SK-N-SH (cell line): ENCODE measurements at regions not wholly inside any gene's neighbourhood (a gene's known extent, or its start where the extent isn't known, plus 50 kb on each side); places are given as distances from the start of the nearest gene placed in this dataset.

Experiments
- CTCF ChIA-PET: fragments of 300-600, 350-600 bp; formaldehyde crosslinking; extraction: SDS; loops from one replicate; lab custom pipeline; 2021; lab: Yijun Ruan, JAX
- POLR2A ChIA-PET: fragments of 350-600 bp; sonication (Branson Sonifier 250); formaldehyde crosslinking; extraction: SDS; loops from one replicate; lab custom pipeline; 2020; ENCODE audit warnings: antibody characterized with exemption, inconsistent platforms; lab: Yijun Ruan, JAX
- DNase-seq: peaks from one replicate; pipeline ENCODE4 v3.0.0; 2012
- H2AFZ ChIP-seq: fragments of 200-600 bp; sonication (generic); 2 replicates; pipeline ENCODE4 v1.8.1; 2016; ENCODE audit warnings: antibody characterized with exemption, mild to moderate bottlenecking, low read depth
- H3F3A ChIP-seq: fragments of 200-600 bp; sonication (generic); replicated peaks from 2 replicates; pipeline ENCODE3; 2016; ENCODE audit warnings: antibody characterized with exemption, mild to moderate bottlenecking; ENCODE audit not compliant: insufficient read depth
- H3K27ac ChIP-seq, 2 experiments: fragments of 200-500 bp in 1 of 2; fragments of 200-600 bp in 1 of 2; sonication (Bioruptor generic) in 1 of 2; sonication (generic), shearing (Covaris generic) in 1 of 2; 2 replicates each; pipeline versions ENCODE4 v1.5.1 to v1.6.1; 2014 to 2016; ENCODE audit warnings: low read depth in 2 of 2, inconsistent platforms in 1 of 2, low read length in 1 of 2, mild to moderate bottlenecking in 1 of 2, mixed read lengths in 1 of 2
- H3K27me3 ChIP-seq: fragments of 200-600 bp; sonication (generic), shearing (Covaris generic); 2 replicates; pipeline ENCODE4 v1.6.1; 2016; ENCODE audit warnings: mixed run types; ENCODE audit not compliant: insufficient read depth
- H3K36me3 ChIP-seq, 2 experiments: fragments of 200-500 bp in 1 of 2; fragments of 200-600 bp in 1 of 2; sonication (Bioruptor generic) in 1 of 2; sonication (generic) in 1 of 2; replicated peaks in 1 of 2; 2 replicates each; pipeline versions ENCODE3 to v1.5.1; 2014 to 2016; ENCODE audit warnings: low read length in 1 of 2, mild to moderate bottlenecking in 1 of 2; ENCODE audit not compliant: insufficient read depth in 2 of 2, control insufficient read depth in 1 of 2
- H3K4me1 ChIP-seq, 2 experiments: fragments of 200-500 bp in 1 of 2; fragments of 200-600 bp in 1 of 2; sonication (Bioruptor generic) in 1 of 2; sonication (generic), shearing (Covaris generic) in 1 of 2; 2 replicates each; pipeline versions ENCODE4 v1.5.1 to v1.6.1; 2014 to 2016; ENCODE audit warnings: low read depth in 1 of 2, low read length in 1 of 2, mixed run types in 1 of 2; ENCODE audit not compliant: insufficient read depth in 2 of 2, control insufficient read depth in 1 of 2
- H3K4me2 ChIP-seq: fragments of 200-600 bp; sonication (generic), shearing (Covaris generic); 2 replicates; pipeline ENCODE4 v1.6.1; 2017; ENCODE audit warnings: mixed run types
- H3K4me3 ChIP-seq, 2 experiments: fragments of 200-500 bp in 1 of 2; fragments of 200-600 bp in 1 of 2; sonication (Bioruptor generic) in 1 of 2; sonication (generic), shearing (Covaris generic) in 1 of 2; 2 replicates each; pipeline versions ENCODE4 v1.5.1 to v1.8.1; 2014 to 2016; ENCODE audit warnings: low read depth in 2 of 2, inconsistent platforms in 1 of 2, low read length in 1 of 2, mild to moderate bottlenecking in 1 of 2, mixed read lengths in 1 of 2, moderate library complexity in 1 of 2
- H3K79me2 ChIP-seq: fragments of 200-600 bp; sonication (generic); 2 replicates; pipeline ENCODE4 v1.8.1; 2017; ENCODE audit warnings: mild to moderate bottlenecking; ENCODE audit not compliant: insufficient read depth
- H3K9ac ChIP-seq: fragments of 200-600 bp; sonication (generic); 2 replicates; pipeline ENCODE4 v1.6.1; 2017; ENCODE audit warnings: mixed run types
- H3K9me2 ChIP-seq: fragments of 200-600 bp; sonication (generic); 2 replicates; pipeline ENCODE4 v1.6.1; 2017; ENCODE audit warnings: mixed run types
- H3K9me3 ChIP-seq: fragments of 200-600 bp; sonication (generic); 2 replicates; pipeline ENCODE4 v1.6.1; 2017; ENCODE audit warnings: mixed run types, mild to moderate bottlenecking, moderate library complexity
- H4K20me1 ChIP-seq: fragments of 200-600 bp; sonication (generic); 2 replicates; pipeline ENCODE4 v1.6.1; 2017; ENCODE audit warnings: mild to moderate bottlenecking, mixed run types; ENCODE audit not compliant: insufficient read depth
- ELF1 ChIP-seq: IDR thresholded peaks from 2 replicates; pipeline ENCODE4 v1.4.0; 2012
- EP300 ChIP-seq, 2 experiments: IDR thresholded peaks; 2 replicates each; pipeline versions ENCODE4 v1.4.0 to v1.6.1; 2012; ENCODE audit warnings: borderline replicate concordance in 1 of 2, low read depth in 1 of 2, low read length in 1 of 2
- EZH2phosphoT487 ChIP-seq: fragments of 200-600 bp; sonication (generic); IDR thresholded peaks from 2 replicates; pipeline ENCODE4 v1.6.1; 2017; ENCODE audit warnings: low read depth, mixed run types, mild to moderate bottlenecking, antibody characterized with exemption, moderate library complexity, borderline replicate concordance
- FOSL2 ChIP-seq: IDR thresholded peaks from 2 replicates; pipeline ENCODE4 v1.4.0; 2012; ENCODE audit warnings: low read depth, mild to moderate bottlenecking, moderate library complexity, borderline replicate concordance
- FOXJ3 ChIP-seq: sonication (generic); formaldehyde crosslinking; IDR thresholded peaks from 2 replicates; pipeline ENCODE4 v1.5.1; 2020; ENCODE audit warnings: mild to moderate bottlenecking, missing genetic modification reagents
- FOXM1 ChIP-seq: IDR thresholded peaks from 2 replicates; pipeline ENCODE4 v1.4.0; 2012; ENCODE audit warnings: low read depth, mild to moderate bottlenecking
- GABPA ChIP-seq: IDR thresholded peaks from 2 replicates; pipeline ENCODE4 v1.4.0; 2012; ENCODE audit warnings: low read depth, mild to moderate bottlenecking
- GATA2 ChIP-seq: sonication (generic); formaldehyde crosslinking; IDR thresholded peaks from 2 replicates; pipeline ENCODE4 v1.5.0; 2020; ENCODE audit warnings: mild to moderate bottlenecking, missing genetic modification reagents
- JUND ChIP-seq: IDR thresholded peaks from 2 replicates; pipeline ENCODE4 v1.4.0; 2012
- MAX ChIP-seq: IDR thresholded peaks from 2 replicates; pipeline ENCODE4 v1.4.0; 2012; ENCODE audit warnings: low read depth
- MEF2A ChIP-seq: IDR thresholded peaks from 2 replicates; pipeline ENCODE4 v1.4.0; 2012; ENCODE audit warnings: low read depth, borderline replicate concordance
- MXI1 ChIP-seq: IDR thresholded peaks from 2 replicates; pipeline ENCODE4 v1.6.1; 2012; ENCODE audit warnings: mild to moderate bottlenecking, low read depth, low read length, improper control_type of control experiment
- NRF1 ChIP-seq: IDR thresholded peaks from 2 replicates; pipeline ENCODE4 v1.6.1; 2012; ENCODE audit warnings: low read depth, mild to moderate bottlenecking, low read length
- RFX5 ChIP-seq: IDR thresholded peaks from 2 replicates; pipeline ENCODE4 v1.6.1; 2012; ENCODE audit warnings: mild to moderate bottlenecking, improper control_type of control experiment, low read length
- RXRA ChIP-seq: IDR thresholded peaks from 2 replicates; pipeline ENCODE4 v1.4.0; 2012; ENCODE audit warnings: low read depth, mild to moderate bottlenecking, borderline replicate concordance
- TEAD4 ChIP-seq: IDR thresholded peaks from 2 replicates; pipeline ENCODE4 v1.4.0; 2012; ENCODE audit warnings: mild to moderate bottlenecking, borderline replicate concordance; ENCODE audit not compliant: insufficient read depth
- USF2 ChIP-seq: fragments of 150-350 bp; IDR thresholded peaks from 2 replicates; pipeline ENCODE4 v1.6.1; 2017; ENCODE audit warnings: antibody characterized with exemption, low read length, low read depth, borderline replicate concordance
- WGBS: methylation state at CpG from one replicate; pipeline ENCODE4 v1.1.6; 2017; ENCODE audit warnings: low lambda C conversion rate; 5-methylcytosine and 5-hydroxymethylcytosine counted together
- TF ChIP-seq, protein P1 (sequence below): fragments of 150-350 bp; IDR thresholded peaks from 2 replicates; pipeline ENCODE4 v1.6.1; 2016; ENCODE audit warnings: mild to moderate bottlenecking, low read depth, low read length
- TF ChIP-seq, protein P2 (sequence below): IDR thresholded peaks from 2 replicates; pipeline ENCODE4 v1.4.0; 2012; ENCODE audit warnings: low read depth, borderline replicate concordance

DNA sequence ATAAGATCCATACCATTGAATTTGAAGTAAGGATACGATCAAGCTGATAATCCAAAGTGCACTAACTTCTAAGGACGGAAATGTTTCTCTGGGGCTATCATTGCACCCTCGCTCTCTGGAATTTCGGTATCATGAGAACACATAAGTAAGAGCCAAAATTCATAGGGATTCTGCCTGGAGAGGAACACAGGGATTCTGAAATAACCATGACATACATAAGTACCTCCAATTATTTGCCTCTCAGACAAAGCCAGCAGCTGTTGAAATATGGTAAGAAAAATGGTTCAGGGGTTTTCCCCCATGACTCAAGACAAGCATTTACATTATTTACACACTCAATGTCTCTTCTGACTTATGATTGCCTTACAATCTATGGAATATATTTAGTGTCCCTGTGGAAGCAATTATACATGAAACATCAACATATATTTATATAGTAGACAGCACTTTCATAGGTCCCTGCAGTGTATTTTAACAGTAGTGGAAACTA is 1123.6 kb upstream of the SEL1L start:
- Histone ChIP-seq H3K4me3 (no peak overlapping the region), H2AFZ (no peak overlapping the region), H3K27ac (no peak overlapping the region), H3K9me2 (no peaks in the 10 kb centered on the region), H4K20me1 (no peaks in the 10 kb centered on the region), H3F3A (no peaks in the 10 kb centered on the region), H3K36me3 (no peaks in the 10 kb centered on the region), H3K9ac (no peak overlapping the region), H3K9me3 (no peaks in the 10 kb centered on the region), H3K27me3 (no peaks in the 10 kb centered on the region)
- POLR2A ChIA-PET = no interaction called here
- CTCF ChIA-PET = no interaction called here
- no peak for DNase-seq
- 8% methylated on average over 4 of the region's 4 CpGs for WGBS
- TF ChIP-seq GABPA = no peak
- no peak for TF ChIP-seq GATA2 (CRISPR knock-in tag)
- TF ChIP-seq FOXM1 = no peak
- TF ChIP-seq EZH2phosphoT487 = no peak
- no peak for TF ChIP-seq NRF1
- TF ChIP-seq, all 33 proteins: peak for 0
- H3K4me2 ChIP-seq = no peak overlapping the region
- no peaks in the 10 kb centered on the region for H3K79me2 ChIP-seq
- H3K4me1 ChIP-seq = no peaks in the 10 kb centered on the region

DNA sequence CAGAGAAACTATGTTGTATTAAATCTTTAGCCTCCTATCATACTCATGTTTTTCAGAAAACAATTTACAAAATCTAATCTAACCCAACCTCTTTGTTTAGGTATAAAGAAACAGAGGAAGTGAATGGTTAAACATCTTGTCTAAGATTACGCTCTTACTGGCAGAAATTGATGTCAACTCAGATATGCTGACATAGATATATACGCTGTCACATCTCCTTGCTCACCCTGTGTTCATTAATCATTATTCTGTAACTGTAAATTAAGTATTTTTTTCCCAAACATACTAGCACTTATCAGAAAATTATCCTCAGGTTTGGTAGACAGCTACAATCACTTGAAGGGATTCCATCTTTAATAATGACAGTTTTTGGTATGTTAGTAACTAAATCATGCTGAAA is 1127.6 kb upstream of the SEL1L start:
- Histone ChIP-seq H3K27ac (no peak overlapping the region), H3K4me1 (no peaks in the 10 kb centered on the region), H4K20me1 (no peaks in the 10 kb centered on the region), H3K4me3 (no peak overlapping the region), H3K9me3 (0 out of 2 replicates have a peak, but pooled peaks cover 2% of the 10 kb centered on the region), H3K9me2 (no peaks in the 10 kb centered on the region), H3K4me2 (no peak overlapping the region), H3K27me3 (no peaks in the 10 kb centered on the region), H3K9ac (no peak overlapping the region), H3K79me2 (no peaks in the 10 kb centered on the region), H2AFZ (no peak overlapping the region), H3F3A (no peaks in the 10 kb centered on the region), H3K36me3 (no peaks in the 10 kb centered on the region)
- POLR2A ChIA-PET = no interaction called here
- 4% methylated on average over 2 of the region's 2 CpGs for WGBS
- no peak for DNase-seq
- CTCF ChIA-PET = no interaction called here
- TF ChIP-seq GATA2 (CRISPR knock-in tag) (no peak), RXRA (no peak), FOSL2 (no peak), MEF2A (no peak), RFX5 (no peak), ELF1 (no peak), NRF1 (no peak), JUND (no peak), MXI1 (no peak), FOXJ3 (CRISPR knock-in tag) (no peak), TEAD4 (no peak), MAX (no peak), USF2 (no peak), EP300 (IDR thresholded peaks at IDR 0.05; ENCODE audit: borderline replicate concordance in 1 of 2, low read depth in 1 of 2, low read length in 1 of 2) (no peak)
- TF ChIP-seq, protein P1, sequence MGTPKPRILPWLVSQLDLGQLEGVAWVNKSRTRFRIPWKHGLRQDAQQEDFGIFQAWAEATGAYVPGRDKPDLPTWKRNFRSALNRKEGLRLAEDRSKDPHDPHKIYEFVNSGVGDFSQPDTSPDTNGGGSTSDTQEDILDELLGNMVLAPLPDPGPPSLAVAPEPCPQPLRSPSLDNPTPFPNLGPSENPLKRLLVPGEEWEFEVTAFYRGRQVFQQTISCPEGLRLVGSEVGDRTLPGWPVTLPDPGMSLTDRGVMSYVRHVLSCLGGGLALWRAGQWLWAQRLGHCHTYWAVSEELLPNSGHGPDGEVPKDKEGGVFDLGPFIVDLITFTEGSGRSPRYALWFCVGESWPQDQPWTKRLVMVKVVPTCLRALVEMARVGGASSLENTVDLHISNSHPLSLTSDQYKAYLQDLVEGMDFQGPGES = no peak
- TF ChIP-seq, protein P2, sequence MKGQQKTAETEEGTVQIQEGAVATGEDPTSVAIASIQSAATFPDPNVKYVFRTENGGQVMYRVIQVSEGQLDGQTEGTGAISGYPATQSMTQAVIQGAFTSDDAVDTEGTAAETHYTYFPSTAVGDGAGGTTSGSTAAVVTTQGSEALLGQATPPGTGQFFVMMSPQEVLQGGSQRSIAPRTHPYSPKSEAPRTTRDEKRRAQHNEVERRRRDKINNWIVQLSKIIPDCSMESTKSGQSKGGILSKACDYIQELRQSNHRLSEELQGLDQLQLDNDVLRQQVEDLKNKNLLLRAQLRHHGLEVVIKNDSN = no peak
